ENCODE measurements at regions not wholly inside any gene's neighbourhood (a gene's known extent, or its start where the extent isn't known, plus 50 kb on each side); places are given as distances from the start of the nearest gene placed in this dataset.

- DNase-seq (ENCODE audit: low read depth in 1 of 2, low spot score in 1 of 2), result no peak
Observed at GRCh38 chr4:24476282-24476681, 108.1 kb downstream of the DHX15 start.

- no peak for DNase-seq (ENCODE audit: low read depth in 1 of 2, low spot score in 1 of 2)
Observed at GRCh38 chr4:24475756-24476155, 108.6 kb downstream of the DHX15 start.

GRCh38 chr4:24473309-24473721 lies 111.0 kb downstream of the DHX15 start:
- DNase-seq (ENCODE audit: low read depth in 1 of 2, low spot score in 1 of 2), result no peak

GRCh38 chr4:24472514-24473308 lies 111.6 kb downstream of the DHX15 start:
- DNase-seq (ENCODE audit: low read depth in 1 of 2, low spot score in 1 of 2), result peak; percentile 23 to 35

GRCh38 chr4:24472161-24472510 lies 112.2 kb downstream of the DHX15 start:
- no peak for DNase-seq (ENCODE audit: low read depth in 1 of 2, low spot score in 1 of 2)

GRCh38 chr4:24471486-24472160 lies 112.7 kb downstream of the DHX15 start:
- DNase-seq (ENCODE audit: low read depth in 1 of 2, low spot score in 1 of 2), result no peak

- DNase-seq (ENCODE audit: low read depth in 1 of 2, low spot score in 1 of 2), result peak in 1 of 2 donors; percentile 18
Observed at GRCh38 chr4:24470666-24471485, 113.5 kb downstream of the DHX15 start.

GRCh38 chr4:24468071-24468470 lies 116.3 kb downstream of the DHX15 start:
- DNase-seq (ENCODE audit: low read depth in 1 of 2, low spot score in 1 of 2), result no peak

- DNase-seq (ENCODE audit: low read depth in 1 of 2, low spot score in 1 of 2), result no peak
Observed at GRCh38 chr4:24464566-24464965, 119.8 kb downstream of the DHX15 start.

GRCh38 chr4:24456431-24456830 lies 127.9 kb downstream of the DHX15 start:
- DNase-seq (ENCODE audit: low read depth in 1 of 2, low spot score in 1 of 2), result no peak

GRCh38 chr4:24453951-24454350 lies 130.4 kb downstream of the DHX15 start:
- no peak for DNase-seq (ENCODE audit: low read depth in 1 of 2, low spot score in 1 of 2)

- DNase-seq (ENCODE audit: low read depth in 1 of 2, low spot score in 1 of 2), result no peak
Observed at GRCh38 chr4:24451870-24452269, 132.5 kb downstream of the DHX15 start.

- DNase-seq (ENCODE audit: low read depth in 1 of 2, low spot score in 1 of 2), result no peak
Observed at GRCh38 chr4:24443200-24443599, 141.2 kb downstream of the DHX15 start.

- DNase-seq (ENCODE audit: low read depth in 1 of 2, low spot score in 1 of 2), result no peak
Observed at GRCh38 chr4:24440765-24441164, 143.6 kb downstream of the DHX15 start.

- DNase-seq (ENCODE audit: low read depth in 1 of 2, low spot score in 1 of 2), result no peak
Observed at GRCh38 chr4:24434241-24434640, 150.1 kb downstream of the DHX15 start.

GRCh38 chr4:24433515-24434214 lies 150.7 kb downstream of the DHX15 start:
- DNase-seq (ENCODE audit: low read depth in 1 of 2, low spot score in 1 of 2), result no peak

GRCh38 chr4:24428850-24429249 lies 155.5 kb downstream of the DHX15 start:
- no peak for DNase-seq (ENCODE audit: low read depth in 1 of 2, low spot score in 1 of 2)

GRCh38 chr4:24426557-24426956 lies 157.8 kb downstream of the DHX15 start:
- DNase-seq (ENCODE audit: low read depth in 1 of 2, low spot score in 1 of 2), result no peak

- no peak for DNase-seq (ENCODE audit: low read depth in 1 of 2, low spot score in 1 of 2)
Observed at GRCh38 chr4:24425863-24426262, 158.5 kb downstream of the DHX15 start.

GRCh38 chr4:24423670-24424069 lies 160.7 kb downstream of the DHX15 start:
- DNase-seq (ENCODE audit: low read depth in 1 of 2, low spot score in 1 of 2), result no peak

GRCh38 chr4:24422644-24423043 lies 161.7 kb downstream of the DHX15 start:
- no peak for DNase-seq (ENCODE audit: low read depth in 1 of 2, low spot score in 1 of 2)
